HG03469 (cell line): ENCODE measurements at regions not wholly inside any gene's neighbourhood (a gene's known extent, or its start where the extent isn't known, plus 50 kb on each side); places are given as distances from the start of the nearest gene placed in this dataset.
"Not testable (repeated sequence)": the region's sequence is repeated elsewhere in the genome, so short reads cannot be mapped to it uniquely, and the experiment has no call there.

Experiments
- ATAC-seq: cut with Tn5 transposase; IDR thresholded peaks from one replicate; pipeline ENCODE4 v1.9.1; 2021; ENCODE audit warnings: mild to moderate bottlenecking, moderate library complexity, moderate number of reproducible peaks; ENCODE audit not compliant: unreplicated experiment

DNA sequence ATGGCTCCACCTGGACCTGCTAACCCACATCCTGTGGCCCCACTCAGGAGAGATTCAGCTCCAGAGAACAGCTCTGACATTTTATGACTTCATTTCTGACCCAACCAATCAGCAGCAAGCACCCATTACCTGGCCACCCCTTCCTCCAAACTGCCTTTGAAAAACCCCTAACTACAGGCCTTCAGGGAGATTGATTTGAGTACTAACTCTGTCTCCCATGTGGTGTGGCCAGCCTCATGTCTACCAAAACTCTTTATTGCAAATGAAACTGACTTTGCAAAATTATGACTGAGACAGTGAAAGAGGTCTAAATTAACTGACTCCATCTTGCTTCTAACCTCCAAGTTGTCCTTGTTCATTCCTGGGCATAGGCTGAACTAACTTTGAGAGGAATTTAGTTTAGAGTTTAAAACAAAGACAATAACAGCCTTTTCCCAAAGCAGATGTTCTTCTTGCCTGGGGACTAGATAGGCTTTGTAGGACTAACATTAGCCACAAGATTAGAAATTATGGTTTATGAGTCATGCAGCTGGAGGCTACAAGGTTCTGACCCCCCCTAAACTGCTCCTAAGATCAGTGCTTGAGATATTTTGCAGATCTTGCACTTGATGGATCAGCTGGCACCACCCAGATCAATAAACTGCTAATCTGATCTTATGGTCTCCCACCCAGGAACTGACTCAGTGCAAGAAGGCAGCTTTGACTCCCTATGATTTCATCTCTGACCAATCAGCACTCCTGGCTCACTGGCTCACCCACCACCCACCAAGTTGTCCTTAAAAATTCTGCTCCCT, 508.2 kb downstream of the RPIA start:
- ATAC-seq, result not testable (repeated sequence)

DNA sequence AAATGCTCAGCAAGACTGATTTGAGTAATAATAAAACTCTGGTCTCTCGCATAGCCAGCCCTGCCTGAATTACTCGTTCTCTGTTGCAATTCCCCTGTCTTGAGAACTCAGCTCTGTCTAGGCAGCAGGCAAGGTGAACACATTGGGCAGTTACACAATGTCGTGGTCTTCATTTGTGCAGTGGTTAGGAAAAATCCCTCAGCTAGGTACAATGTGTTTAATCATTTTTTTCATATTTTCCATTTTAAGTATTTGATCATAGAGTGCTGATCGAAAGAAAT, 508.7 kb downstream of the RPIA start:
- not testable (repeated sequence) for ATAC-seq

DNA sequence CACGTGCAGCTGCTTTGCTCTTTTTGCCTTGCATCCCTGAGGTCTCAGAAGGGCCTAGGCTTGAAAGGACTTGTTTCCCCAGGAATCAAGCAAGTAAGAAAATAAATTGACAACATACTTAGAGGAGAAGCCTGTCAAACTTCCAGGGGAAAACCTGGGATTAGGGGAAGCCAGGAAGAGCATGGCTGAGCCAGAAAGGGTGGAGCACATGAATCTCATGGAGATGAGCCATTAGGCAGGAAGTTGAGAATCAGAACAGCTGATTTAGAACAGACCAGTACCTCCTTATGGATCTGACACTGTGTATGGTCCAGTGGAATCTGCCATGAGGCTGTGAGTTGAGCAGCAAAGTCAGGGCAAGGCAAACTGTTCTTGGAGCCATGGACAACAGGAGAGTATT, 511.0 kb downstream of the RPIA start:
- not testable (repeated sequence) for ATAC-seq

DNA sequence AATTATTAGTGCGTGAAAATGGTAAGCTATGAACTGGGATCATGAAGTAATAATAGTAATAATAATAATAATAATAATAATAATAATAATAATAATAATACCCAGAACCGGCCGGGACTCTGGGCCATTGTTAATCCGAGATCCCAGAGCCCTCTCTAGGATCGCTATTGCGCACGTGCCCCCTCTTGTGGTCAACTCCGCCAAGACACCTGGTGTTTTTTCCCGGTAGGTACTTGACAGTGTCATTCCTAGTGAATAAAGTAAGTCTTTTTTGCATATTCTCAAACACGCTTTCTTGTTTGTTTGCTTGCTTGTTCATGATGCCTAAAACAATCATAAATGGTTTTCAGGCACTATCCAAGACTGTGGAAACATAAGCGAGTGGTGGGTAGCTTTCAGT, 513.7 kb downstream of the RPIA start:
- ATAC-seq, result not testable (repeated sequence)

DNA sequence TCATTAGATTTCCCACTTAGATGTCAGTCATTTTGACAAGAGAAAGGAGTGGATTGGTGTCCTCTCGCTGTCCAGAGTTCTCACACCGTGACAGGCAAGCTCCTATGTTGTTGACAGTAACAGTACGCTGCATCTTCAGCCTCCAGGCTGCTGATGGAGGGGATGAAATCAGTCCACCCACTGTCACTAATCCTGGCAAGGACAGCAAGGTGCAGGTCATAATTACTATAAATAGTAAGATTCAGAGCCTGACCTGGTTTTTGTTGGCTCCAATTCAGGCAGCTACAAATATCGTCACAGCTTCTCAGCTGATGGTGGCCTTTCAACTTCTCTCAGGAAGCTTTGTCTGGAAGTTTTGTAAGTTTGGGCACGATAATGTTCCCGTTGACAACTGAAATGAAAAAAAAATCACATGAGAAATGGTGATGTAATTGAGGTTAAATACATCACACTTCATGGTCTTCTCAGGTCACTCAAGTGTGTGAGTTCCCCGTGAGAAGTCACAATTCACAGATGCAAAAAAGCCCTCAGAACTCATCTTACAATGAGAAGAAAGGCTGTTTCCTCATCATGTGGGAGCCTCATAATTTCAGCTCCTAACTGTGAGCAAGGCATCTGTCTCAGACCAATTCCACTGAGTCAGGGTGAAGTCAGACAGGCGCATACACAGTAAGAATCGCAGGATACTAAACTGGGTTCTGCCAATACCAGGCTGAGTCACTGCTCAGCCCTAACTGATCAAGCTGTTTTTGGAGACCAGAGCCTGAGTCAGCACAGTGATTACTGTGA, 516.9 kb downstream of the RPIA start:
- ATAC-seq, result not testable (repeated sequence)

DNA sequence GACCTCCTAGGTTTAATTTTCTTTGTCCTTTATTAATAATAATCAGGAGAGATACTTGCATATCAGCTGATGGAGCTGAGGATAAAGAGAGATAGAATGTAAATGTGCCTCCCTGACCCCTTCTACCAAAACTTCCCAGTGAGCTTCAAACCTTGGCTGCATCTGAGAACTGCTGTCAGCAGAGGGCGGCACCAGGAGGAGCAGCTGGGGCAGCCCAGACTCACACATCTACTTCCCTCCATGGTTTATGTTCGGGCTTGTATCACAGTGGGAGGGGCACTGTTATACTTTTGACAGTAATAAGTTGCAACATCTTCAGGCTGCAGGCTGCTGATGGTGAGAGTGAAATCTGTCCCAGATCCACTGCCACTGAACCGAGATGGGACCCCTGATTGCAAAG, 521.7 kb downstream of the RPIA start:
- not testable (repeated sequence) for ATAC-seq

DNA sequence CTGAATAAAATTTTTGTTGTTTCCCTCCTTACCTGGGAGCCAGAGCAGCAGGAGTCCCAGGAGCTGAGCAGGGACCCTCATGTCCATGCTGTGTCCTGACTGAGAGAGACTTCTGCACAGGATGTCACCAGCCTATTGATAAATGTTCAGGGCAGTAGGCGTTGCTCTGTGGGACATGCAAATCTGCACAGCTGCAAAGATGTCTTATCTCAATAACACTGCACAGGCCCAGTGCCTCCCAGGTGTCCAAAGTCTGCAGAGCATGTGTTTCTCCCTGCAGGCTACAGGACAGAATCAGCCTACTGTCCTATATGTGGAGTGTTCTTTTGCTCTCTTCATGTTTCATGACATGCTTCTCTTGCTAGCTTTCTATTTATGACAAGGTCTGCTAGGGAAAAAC, 522.3 kb downstream of the RPIA start:
- not testable (repeated sequence) for ATAC-seq

DNA sequence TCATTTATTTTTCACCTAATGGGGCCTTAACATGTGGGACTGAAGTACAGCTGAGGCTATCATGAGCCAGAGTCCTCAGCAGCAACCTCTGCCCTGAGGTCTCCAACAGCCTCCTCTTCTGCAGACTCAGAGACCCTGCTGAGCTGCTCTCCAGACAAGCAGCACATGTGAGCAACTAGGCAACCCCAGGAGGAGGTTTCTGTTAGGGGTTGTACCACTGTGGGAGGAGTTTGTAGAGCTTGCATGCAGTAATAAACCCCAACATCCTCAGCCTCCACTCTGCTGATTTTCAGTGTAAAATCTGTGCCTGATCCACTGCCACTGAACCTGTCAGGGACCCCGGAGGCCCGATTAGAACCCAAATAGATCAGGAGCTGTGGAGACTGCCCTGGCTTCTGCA, 530.0 kb downstream of the RPIA start:
- ATAC-seq, result not testable (repeated sequence)

DNA sequence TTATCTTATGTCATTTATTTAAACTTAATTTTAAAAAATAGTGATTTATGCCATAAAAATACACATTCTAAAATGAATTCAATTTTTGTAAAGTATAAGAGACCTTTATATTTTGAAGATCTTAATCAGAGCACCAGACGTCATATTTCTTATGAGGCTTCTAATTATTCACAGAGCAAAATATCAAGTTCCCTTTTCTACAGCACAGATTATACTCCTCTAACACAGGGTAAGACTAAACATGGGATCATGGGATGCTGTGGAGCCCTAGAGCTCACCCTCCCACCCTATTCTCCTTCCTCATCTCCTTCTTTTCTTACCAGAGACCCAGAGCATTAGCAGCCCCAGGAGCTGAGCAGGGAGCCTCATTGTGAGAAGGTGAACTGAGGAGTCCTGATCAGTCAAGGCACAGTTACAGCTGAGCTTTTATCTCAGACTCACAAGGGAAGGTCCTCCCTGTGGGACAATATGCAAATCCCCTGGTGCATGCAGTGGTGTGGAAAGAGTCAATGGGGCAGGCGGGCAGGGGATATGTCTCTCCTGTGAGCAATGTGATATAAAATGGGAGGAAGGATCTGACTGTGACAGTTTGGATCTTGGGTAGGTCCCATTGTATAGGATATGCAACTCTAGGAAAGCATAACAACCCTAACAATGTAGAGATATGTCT, 530.7 kb downstream of the RPIA start:
- ATAC-seq, result not testable (repeated sequence)

DNA sequence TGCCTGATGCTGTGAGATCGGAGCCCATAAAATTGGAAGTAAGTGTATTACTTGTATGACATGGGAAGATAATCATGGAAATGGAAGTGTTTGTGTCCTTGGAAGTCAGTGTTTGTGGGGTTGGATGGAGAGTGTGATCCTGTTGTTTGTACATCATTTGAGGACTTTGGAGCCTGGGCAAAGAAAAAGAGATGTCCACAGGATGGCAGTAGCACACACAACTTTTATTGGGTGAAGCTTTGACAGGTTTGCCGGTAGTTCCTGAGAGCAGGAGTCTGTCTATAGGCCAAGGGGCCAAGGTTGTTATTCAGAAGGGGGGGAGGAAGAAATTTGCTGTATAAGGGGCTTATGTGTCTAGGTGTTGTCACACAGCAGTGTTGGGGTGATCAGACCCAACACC, 533.3 kb downstream of the RPIA start:
- not testable (repeated sequence) for ATAC-seq

DNA sequence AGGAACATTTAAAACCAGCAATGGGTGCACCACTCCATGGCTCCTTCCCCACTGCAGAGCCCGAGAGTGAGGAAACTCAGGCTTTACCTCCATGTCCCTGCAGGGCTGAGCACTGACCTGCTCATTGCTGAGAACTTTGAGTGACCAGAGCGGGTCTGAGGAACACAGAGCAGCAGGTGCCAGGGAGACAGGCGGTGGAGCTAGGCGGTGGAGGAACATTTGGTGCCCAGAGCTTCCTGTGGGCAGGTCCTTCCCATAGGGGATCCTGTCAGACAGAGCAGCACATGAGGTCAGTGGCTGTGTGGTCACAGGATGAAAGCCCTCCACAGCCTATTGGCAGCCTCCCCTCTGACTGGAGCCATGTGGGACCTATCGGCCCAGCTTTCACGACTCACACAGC, 538.5 kb downstream of the RPIA start:
- not testable (repeated sequence) for ATAC-seq

DNA sequence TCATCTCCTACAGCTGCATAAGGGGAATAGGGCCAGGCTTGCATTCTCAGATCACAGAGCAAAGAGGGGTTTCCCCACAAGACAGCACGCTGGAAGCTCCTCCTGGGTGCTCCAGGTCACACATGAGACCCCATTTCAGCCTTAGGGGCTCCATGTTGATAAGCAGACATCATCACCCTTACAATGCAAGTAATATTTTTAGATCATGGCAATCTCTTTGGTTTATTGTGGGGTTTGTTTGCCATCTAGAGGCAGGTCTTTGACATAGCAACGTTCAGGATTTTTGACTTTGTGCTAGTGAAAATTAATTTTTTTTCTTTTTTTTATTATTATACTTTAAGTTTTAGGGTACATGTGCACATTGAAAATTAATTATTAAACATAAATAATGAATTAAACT, 539.8 kb downstream of the RPIA start:
- not testable (repeated sequence) for ATAC-seq

DNA sequence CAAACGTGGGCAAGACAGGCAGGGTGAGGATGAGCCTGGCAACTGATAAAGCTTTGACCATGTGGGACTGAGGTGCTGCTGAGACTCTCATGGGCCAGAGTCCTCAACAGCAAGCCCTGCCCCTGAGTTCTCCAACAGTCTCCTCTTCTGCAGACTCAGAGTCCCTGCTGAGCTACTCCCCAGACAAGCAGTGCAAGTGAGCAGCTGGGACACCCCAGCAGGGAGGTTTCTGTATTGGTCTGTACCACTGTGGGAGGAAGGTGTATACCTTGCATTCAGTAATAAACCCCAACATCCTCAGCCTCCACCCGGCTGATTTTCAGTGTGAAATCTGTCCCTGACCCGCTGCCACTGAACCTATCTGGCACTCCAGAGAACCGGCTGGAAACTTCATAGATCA, 542.5 kb downstream of the RPIA start:
- ATAC-seq, result not testable (repeated sequence)

DNA sequence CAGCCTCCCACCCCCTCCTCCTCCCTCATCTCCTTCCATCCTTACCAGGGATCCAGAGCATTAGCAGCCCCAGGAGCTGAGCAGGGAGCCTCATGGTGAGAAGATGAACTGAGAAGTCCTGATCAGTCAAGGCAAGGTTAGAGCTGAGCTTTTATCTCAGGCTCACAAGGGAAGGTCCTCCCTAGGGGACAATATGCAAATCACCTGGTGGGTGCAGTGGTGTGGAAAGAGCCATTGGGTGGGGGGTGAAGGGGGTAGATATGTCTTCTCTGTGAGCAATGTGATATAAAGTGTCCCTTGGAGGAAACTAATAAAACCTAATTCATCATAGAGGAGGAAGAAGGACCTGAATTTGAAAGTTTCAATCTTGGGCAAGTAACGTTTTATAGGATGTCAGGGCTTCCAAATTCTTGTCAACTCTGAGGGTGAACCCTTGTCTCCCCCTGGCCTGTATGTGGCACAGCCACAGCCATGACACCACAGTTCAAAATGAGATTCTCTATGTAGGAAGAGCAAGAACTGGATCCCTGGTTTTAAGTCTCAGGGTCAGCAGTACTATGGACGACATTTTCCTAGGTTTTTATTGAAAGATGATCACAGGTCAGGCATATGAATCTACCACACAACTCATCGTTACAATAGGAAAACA, 543.5 kb downstream of the RPIA start:
- not testable (repeated sequence) for ATAC-seq

DNA sequence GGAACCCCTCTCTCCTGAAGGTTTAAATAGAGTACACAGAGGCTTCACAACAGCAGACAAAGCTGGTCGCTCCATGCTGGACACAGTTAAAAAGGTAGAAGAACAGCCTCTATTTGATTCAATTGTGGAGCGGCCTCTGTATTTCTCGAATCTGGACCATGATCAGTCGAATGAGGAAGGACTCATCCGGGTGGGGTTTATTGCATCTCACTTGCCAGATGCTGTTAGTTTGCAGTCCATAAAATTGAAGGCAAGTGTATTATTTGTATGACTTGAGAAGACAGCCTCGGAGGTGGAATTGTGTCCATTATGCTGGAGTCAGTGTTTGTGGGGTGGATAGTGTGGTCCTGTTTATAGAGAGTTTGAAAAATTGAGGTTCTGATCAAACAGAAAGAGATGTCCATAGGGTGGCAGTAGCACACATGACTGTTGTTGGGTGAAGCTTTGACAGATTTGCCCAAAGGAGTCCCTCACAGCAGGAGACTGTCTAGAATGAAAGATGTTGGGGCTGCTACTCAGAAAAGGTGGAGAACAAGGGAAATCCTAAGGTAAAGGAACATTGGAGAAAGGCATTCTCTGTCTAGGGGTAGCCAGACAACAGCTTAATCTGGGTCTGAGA, 545.5 kb downstream of the RPIA start:
- not testable (repeated sequence) for ATAC-seq

DNA sequence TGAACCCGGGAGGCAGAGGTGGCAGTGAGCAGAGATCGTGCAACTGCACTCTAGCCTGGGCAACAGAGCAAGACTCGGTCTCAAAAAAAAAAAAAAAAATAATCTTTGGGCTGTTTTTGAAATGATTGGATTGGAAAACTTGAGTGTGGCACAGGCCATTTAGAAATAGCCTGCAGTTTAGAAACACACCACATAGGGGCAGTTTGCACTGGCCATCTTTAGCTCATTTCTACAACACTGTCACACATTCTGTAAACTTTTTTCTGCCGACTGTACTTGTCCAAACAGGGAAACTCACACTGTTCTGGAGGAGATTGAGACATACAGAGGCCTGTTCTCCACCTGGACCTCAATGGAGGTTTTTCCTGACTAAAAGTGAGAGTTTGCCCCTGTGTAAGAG, 546.3 kb downstream of the RPIA start:
- ATAC-seq, result not testable (repeated sequence)

DNA sequence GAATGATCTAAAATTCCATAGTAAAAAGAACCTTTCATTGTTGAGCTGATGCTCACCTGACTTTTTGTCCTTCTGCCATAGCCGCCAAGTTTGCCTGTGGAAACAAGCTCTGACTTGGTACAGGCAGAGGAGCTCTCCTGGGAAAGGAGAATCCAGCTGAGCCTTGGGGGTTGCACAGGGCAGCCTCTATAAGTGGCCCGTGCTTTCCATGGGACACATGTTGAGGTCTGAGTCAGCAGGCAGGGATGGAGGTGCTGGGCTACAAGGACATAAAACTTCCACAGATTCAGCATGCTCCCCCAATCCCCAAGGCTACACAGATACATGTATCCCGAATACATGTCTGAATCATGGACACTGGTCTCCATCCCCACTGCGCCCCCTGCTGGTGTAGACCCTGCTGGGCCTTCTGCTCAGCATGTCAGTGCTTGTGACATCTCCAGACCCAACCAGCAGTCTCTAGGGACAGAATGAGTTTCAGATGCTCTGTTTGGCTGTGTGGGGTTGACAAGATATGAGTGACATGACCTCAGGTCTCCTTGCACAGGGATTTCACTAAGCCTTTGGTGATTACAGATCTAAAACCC, 551.7 kb downstream of the RPIA start:
- ATAC-seq, result peak; percentile 89

DNA sequence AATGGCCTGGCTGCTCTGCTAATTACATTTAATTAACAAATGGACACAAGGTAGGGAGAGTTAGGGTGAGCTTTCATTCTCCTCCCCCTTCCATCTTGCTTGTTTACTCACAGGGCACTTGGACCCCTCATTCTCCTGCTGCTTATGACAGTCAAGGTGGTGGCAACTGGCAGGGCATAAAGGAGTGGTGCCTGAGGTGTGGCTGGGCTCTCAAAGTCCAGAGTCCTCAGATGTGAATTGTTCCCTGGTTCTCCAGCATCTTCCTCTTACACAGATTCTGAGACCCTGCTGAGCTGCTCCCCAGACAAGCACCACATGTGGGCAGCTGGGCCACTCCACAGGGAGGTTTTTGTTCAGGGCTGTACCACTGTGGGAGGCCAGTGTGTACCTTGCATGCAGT, 552.9 kb downstream of the RPIA start:
- ATAC-seq, result not testable (repeated sequence)

DNA sequence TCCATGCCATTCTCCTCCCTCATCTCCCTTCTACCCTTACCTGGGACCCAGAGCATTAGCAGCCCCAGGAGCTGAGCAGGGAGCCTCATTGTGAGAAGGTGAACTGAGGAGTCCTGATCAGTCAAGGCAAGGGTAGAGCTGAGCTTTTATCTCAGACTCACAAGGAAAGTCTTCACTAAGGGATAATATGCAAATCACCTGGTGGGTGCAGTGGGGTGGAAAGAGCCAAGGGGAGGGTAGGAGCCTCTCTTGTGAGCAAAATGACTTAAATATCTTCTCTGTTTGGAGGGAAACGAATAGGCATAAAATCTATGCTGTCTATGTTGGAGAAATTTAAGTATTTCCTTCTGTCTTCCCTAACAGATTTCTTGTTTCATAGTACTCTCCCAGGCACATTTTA, 554.0 kb downstream of the RPIA start:
- not testable (repeated sequence) for ATAC-seq

DNA sequence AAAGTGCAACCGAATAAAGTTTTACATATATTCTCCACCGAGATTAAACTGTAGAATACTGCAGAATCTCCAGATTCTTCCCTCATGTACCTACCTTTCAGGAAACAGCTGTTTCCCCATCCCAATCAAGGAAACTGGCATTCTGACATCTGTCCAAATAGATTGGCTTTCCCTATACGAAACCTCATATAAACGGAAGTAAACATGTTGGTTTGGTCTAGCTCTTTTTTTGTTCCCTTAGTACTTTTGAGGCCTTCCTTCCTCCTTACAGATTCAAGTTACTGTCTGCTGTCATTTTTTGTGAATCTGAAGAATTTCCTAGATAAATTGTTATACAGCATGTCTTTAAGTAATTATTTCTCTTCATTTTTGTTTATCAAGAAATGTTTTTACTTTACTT, 554.6 kb downstream of the RPIA start:
- ATAC-seq, result not testable (repeated sequence)
